HG03196 (cell line): ENCODE measurements at regions not wholly inside any gene's neighbourhood (a gene's known extent, or its start where the extent isn't known, plus 50 kb on each side); places are given as distances from the start of the nearest gene placed in this dataset.

ENCODE experiments used
- ATAC-seq: cut with Tn5 transposase; IDR thresholded peaks from one replicate; pipeline ENCODE4 v1.9.1; 2021; ENCODE audit not compliant: unreplicated experiment

GRCh38 chr4:20351360-20352162, 99.9 kb downstream of the SLIT2 start:
- no peak for ATAC-seq

- no peak for ATAC-seq
These were observed 100.4 kb downstream of the SLIT2 start for GRCh38 chr4:20352163-20352431.

GRCh38 chr4:20353646-20354045, 101.9 kb downstream of the SLIT2 start:
- ATAC-seq = no peak

GRCh38 chr4:20354120-20354519, 102.4 kb downstream of the SLIT2 start:
- ATAC-seq = no peak

- ATAC-seq = no peak
These were observed 104.9 kb downstream of the SLIT2 start for GRCh38 chr4:20356565-20356964.

- ATAC-seq = no peak
These were observed 106.4 kb downstream of the SLIT2 start for GRCh38 chr4:20358110-20358509.

- ATAC-seq = no peak
These were observed 108.0 kb downstream of the SLIT2 start for GRCh38 chr4:20359692-20360091.

GRCh38 chr4:20362148-20362547, 110.4 kb downstream of the SLIT2 start:
- ATAC-seq = no peak

- no peak for ATAC-seq
These were observed 113.3 kb downstream of the SLIT2 start for GRCh38 chr4:20364969-20365368.

- ATAC-seq = no peak
These were observed 115.7 kb downstream of the SLIT2 start for GRCh38 chr4:20367446-20367845.

- no peak for ATAC-seq
These were observed 117.2 kb downstream of the SLIT2 start for GRCh38 chr4:20368926-20369325.

GRCh38 chr4:20370274-20370673, 118.6 kb downstream of the SLIT2 start:
- no peak for ATAC-seq

GRCh38 chr4:20376070-20376469, 124.4 kb downstream of the SLIT2 start:
- no peak for ATAC-seq

- no peak for ATAC-seq
These were observed 126.5 kb downstream of the SLIT2 start for GRCh38 chr4:20378181-20378580.

- ATAC-seq = no peak
These were observed 129.3 kb downstream of the SLIT2 start for GRCh38 chr4:20381005-20381404.

- ATAC-seq = no peak
These were observed 131.6 kb downstream of the SLIT2 start for GRCh38 chr4:20383283-20383682.

GRCh38 chr4:20383969-20384368, 132.3 kb downstream of the SLIT2 start:
- ATAC-seq = no peak

- ATAC-seq = no peak
These were observed 132.8 kb downstream of the SLIT2 start for GRCh38 chr4:20384456-20384855.

GRCh38 chr4:20386001-20386740, 134.5 kb downstream of the SLIT2 start:
- ATAC-seq = no peak

GRCh38 chr4:20386906-20387305, 135.2 kb downstream of the SLIT2 start:
- no peak for ATAC-seq

GRCh38 chr4:20391198-20391597, 139.5 kb downstream of the SLIT2 start:
- no peak for ATAC-seq

GRCh38 chr4:20391912-20392311, 140.2 kb downstream of the SLIT2 start:
- no peak for ATAC-seq
